ENCODE measurements at regions not wholly inside any gene's neighbourhood (a gene's known extent, or its start where the extent isn't known, plus 50 kb on each side); places are given as distances from the start of the nearest gene placed in this dataset.

DNA sequence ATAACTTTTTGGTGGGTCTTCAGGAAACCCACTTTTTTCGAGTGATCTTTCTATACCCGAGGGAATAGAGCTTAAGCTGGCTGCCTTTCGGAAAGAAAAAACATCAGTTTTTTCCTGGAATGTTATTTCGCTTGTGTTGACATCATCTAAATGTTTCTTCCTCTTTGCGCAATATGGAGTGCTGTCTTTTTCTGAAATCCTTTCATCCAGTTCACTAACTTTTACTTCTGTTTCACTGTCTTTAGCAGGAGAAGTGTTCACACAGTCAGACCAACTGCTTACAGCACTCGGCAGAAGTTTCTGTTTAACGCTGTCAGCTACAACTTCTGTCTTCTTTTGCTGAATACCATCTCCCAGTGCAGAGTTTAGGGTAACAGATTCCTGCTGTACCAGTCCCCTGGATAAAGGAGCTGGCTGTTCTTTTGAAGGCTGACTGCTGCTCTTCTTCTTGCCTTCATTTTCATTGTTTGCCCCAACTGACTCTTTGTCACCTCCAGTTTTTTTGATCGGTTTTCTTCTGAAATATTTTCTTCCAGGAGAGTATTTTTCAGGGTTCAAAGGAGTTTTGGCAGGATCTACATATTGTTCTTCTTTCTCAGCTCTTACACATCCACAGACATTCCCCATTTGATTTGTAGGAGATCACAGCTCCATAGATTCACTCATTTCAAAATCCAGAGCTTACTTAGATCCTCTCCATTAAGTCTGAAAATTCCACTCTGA, 50.0 kb upstream of the DST start (continued):
- TF ChIP-seq SKIL (CRISPR knock-in tag; IDR thresholded peaks at IDR 0.05; ENCODE audit: borderline replicate concordance): no peak
- no peak for TF ChIP-seq ZKSCAN5 (CRISPR knock-in tag; IDR thresholded peaks at IDR 0.05)
- TF ChIP-seq, protein P1, sequence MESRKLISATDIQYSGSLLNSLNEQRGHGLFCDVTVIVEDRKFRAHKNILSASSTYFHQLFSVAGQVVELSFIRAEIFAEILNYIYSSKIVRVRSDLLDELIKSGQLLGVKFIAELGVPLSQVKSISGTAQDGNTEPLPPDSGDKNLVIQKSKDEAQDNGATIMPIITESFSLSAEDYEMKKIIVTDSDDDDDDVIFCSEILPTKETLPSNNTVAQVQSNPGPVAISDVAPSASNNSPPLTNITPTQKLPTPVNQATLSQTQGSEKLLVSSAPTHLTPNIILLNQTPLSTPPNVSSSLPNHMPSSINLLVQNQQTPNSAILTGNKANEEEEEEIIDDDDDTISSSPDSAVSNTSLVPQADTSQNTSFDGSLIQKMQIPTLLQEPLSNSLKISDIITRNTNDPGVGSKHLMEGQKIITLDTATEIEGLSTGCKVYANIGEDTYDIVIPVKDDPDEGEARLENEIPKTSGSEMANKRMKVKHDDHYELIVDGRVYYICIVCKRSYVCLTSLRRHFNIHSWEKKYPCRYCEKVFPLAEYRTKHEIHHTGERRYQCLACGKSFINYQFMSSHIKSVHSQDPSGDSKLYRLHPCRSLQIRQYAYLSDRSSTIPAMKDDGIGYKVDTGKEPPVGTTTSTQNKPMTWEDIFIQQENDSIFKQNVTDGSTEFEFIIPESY (CRISPR knock-in tag; IDR thresholded peaks at IDR 0.05): no peak
- TF ChIP-seq CEBPB (IDR thresholded peaks at IDR 0.05; ENCODE audit: borderline replicate concordance, low read depth, low read length): peak; percentile 95
- TF ChIP-seq KIAA2018 (CRISPR knock-in tag; IDR thresholded peaks at IDR 0.05; ENCODE audit: borderline replicate concordance): no peak
- TF ChIP-seq ZNF850 (CRISPR knock-in tag; conservative IDR thresholded peaks at IDR 0.05): no peak
- no peak for TF ChIP-seq KDM3A (CRISPR knock-in tag; IDR thresholded peaks at IDR 0.05; ENCODE audit: low read depth)
- TF ChIP-seq MLXIP (CRISPR knock-in tag; IDR thresholded peaks at IDR 0.05; ENCODE audit: borderline replicate concordance): no peak
- TF ChIP-seq, protein P2, sequence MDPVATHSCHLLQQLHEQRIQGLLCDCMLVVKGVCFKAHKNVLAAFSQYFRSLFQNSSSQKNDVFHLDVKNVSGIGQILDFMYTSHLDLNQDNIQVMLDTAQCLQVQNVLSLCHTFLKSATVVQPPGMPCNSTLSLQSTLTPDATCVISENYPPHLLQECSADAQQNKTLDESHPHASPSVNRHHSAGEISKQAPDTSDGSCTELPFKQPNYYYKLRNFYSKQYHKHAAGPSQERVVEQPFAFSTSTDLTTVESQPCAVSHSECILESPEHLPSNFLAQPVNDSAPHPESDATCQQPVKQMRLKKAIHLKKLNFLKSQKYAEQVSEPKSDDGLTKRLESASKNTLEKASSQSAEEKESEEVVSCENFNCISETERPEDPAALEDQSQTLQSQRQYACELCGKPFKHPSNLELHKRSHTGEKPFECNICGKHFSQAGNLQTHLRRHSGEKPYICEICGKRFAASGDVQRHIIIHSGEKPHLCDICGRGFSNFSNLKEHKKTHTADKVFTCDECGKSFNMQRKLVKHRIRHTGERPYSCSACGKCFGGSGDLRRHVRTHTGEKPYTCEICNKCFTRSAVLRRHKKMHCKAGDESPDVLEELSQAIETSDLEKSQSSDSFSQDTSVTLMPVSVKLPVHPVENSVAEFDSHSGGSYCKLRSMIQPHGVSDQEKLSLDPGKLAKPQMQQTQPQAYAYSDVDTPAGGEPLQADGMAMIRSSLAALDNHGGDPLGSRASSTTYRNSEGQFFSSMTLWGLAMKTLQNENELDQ (CRISPR knock-in tag; IDR thresholded peaks at IDR 0.05; ENCODE audit: borderline replicate concordance): no peak
- peak; percentile 47; the same call in 1 of the 2 replicates for TF ChIP-seq GATAD2A (CRISPR knock-in tag; IDR thresholded peaks at IDR 0.05)

Measured in HepG2 (cell line).